H4 (cell line): ENCODE measurements at regions not wholly inside any gene's neighbourhood (a gene's known extent, or its start where the extent isn't known, plus 50 kb on each side); places are given as distances from the start of the nearest gene placed in this dataset.
"Not testable (repeated sequence)": the region's sequence is repeated elsewhere in the genome, so short reads cannot be mapped to it uniquely, and the experiment has no call there.

Experiments
- DNase-seq: peaks from one replicate; pipeline ENCODE4 v3.0.0-alpha.2; 2015; ENCODE audit warnings: low spot score

GRCh38 chrX:138282598-138283150 lies 428.8 kb downstream of the FGF13 start:
- not testable (repeated sequence) for DNase-seq

- no peak for DNase-seq
These were observed 424.2 kb downstream of the FGF13 start for GRCh38 chrX:138287205-138287877.

GRCh38 chrX:138294951-138295350 lies 416.6 kb downstream of the FGF13 start:
- DNase-seq = no peak

GRCh38 chrX:138298268-138298667 lies 413.2 kb downstream of the FGF13 start:
- no peak for DNase-seq

GRCh38 chrX:138345801-138346200 lies 365.7 kb downstream of the FGF13 start:
- DNase-seq = no peak

- DNase-seq = no peak
These were observed 362.2 kb downstream of the FGF13 start for GRCh38 chrX:138349351-138349750.

- DNase-seq = no peak
These were observed 332.6 kb downstream of the FGF13 start for GRCh38 chrX:138378876-138379275.

GRCh38 chrX:138408101-138408500 lies 303.4 kb downstream of the FGF13 start:
- DNase-seq = no peak

GRCh38 chrX:138411048-138411447 lies 300.5 kb downstream of the FGF13 start:
- no peak for DNase-seq
